Fibroblast of the aortic adventitia (primary cell): ENCODE measurements at regions not wholly inside any gene's neighbourhood (a gene's known extent, or its start where the extent isn't known, plus 50 kb on each side); places are given as distances from the start of the nearest gene placed in this dataset.

ENCODE experiments used
- DNase-seq: peaks from one replicate; pipeline ENCODE4 v3.0.0-alpha.2; 2010; ENCODE audit warnings: low read depth
- H3K4me3 ChIP-seq: 2 replicates; pipeline ENCODE4 v1.5.1; 2011; ENCODE audit warnings: low read depth, mild to moderate bottlenecking, control low read depth, low read length, moderate library complexity
- TF ChIP-seq, protein P1 (sequence below): IDR thresholded peaks from 2 replicates; pipeline ENCODE4 v1.5.1; 2011; ENCODE audit warnings: mild to moderate bottlenecking, low read length, control low read depth, inconsistent platforms; ENCODE audit not compliant: insufficient read depth

- TF ChIP-seq, protein P1, sequence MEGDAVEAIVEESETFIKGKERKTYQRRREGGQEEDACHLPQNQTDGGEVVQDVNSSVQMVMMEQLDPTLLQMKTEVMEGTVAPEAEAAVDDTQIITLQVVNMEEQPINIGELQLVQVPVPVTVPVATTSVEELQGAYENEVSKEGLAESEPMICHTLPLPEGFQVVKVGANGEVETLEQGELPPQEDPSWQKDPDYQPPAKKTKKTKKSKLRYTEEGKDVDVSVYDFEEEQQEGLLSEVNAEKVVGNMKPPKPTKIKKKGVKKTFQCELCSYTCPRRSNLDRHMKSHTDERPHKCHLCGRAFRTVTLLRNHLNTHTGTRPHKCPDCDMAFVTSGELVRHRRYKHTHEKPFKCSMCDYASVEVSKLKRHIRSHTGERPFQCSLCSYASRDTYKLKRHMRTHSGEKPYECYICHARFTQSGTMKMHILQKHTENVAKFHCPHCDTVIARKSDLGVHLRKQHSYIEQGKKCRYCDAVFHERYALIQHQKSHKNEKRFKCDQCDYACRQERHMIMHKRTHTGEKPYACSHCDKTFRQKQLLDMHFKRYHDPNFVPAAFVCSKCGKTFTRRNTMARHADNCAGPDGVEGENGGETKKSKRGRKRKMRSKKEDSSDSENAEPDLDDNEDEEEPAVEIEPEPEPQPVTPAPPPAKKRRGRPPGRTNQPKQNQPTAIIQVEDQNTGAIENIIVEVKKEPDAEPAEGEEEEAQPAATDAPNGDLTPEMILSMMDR: no peak
- DNase-seq: no peak
- H3K4me3 ChIP-seq: no peak overlapping the region
Measured at GRCh38 chr5:105462377-105462776, 1899.8 kb upstream of the NUDT12 start.

DNA sequence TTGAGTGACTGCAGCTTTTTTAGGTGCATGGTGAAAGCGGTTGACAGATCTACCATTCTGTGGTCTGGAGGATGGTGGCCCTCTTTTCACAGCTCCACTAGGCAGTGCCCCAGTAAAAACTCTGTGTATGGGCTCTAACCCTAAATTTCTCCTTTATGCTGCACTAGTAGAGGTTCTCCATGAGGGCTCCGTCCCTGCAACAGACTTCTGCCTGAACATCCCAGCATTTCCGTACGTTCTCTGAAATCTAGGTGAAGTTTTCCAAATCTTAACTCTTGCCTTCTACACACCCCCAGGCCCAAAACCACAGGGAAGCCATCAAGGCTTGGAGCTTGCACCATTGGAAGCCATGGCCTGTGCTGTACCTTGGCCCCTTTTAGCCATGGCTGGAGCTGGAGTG is 1898.1 kb upstream of the NUDT12 start:
- TF ChIP-seq, protein P1: no peak
- DNase-seq: no peak
- H3K4me3 ChIP-seq: no peak overlapping the region

DNA sequence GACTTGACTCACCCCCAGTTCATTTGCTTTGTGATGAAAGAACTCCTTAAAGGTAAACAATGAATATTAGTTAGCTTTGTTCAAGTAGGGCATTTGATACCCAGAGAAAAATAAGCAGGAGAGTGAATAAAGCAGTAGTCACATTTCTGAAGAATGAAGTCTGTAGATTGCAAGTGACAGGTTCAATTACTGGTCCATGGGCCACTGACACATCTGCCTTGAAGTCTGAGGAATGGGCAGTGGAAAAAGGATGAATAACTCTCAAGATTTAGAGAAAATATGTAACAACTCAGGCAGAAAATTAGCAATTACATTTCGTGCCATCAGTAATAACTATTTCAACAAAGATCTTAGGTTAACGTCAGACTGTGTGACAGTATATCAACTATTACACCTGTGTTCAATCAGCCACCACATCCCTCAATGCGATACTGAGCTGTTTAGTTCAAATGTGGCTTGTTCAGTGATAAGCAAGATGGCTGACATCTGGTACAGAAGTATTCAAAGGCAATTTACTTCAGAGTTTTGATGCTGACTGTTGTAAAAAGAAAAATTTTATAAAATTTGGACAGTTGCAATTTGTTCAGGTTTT is 1890.7 kb upstream of the NUDT12 start:
- TF ChIP-seq, protein P1: no peak
- no peak for DNase-seq

DNA sequence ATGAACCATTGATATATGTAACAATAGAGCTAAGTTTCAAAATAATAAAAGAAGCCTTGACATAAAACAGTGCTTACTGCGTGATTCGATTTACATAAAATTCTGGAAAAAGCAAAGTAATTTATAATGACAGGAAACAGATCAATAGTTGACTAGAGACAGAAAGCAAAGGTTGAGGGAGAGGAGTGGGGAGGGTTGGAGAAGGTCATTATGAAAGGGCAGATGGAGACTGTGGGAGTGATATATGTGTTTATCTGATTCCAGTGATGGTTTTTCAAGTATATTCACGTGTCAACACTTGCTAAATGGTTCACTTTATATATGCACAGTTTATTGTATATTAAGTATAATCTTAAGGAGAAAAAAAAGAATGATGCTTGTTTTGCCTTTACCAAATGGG is 1885.7 kb upstream of the NUDT12 start:
- no peak overlapping the region for H3K4me3 ChIP-seq
- no peak for DNase-seq
- TF ChIP-seq, protein P1: no peak

More for the DNA sequence above, 1890.7 kb upstream of the NUDT12 start:
- H3K4me3 ChIP-seq: no peak overlapping the region

DNA sequence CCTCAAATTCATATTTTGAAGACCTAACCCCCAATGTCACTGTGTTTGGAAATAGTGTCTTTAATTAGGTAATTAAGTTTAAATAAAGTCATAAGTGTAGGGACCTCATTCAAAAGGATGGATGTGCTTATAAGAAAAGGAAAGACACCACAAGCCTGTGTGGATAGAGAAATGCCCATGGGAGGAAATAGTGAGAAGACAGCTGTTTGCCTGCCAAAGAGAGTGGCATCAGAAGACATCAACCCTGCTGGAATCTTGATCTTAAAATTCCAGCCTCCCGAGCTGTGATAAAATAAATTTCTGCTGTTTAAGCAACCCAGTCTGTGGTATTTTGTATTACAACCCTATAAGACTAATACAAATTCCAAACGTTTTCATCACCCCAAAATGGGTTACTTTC is 1867.9 kb upstream of the NUDT12 start:
- DNase-seq: no peak
- TF ChIP-seq, protein P1: no peak
- no peak overlapping the region for H3K4me3 ChIP-seq

DNA sequence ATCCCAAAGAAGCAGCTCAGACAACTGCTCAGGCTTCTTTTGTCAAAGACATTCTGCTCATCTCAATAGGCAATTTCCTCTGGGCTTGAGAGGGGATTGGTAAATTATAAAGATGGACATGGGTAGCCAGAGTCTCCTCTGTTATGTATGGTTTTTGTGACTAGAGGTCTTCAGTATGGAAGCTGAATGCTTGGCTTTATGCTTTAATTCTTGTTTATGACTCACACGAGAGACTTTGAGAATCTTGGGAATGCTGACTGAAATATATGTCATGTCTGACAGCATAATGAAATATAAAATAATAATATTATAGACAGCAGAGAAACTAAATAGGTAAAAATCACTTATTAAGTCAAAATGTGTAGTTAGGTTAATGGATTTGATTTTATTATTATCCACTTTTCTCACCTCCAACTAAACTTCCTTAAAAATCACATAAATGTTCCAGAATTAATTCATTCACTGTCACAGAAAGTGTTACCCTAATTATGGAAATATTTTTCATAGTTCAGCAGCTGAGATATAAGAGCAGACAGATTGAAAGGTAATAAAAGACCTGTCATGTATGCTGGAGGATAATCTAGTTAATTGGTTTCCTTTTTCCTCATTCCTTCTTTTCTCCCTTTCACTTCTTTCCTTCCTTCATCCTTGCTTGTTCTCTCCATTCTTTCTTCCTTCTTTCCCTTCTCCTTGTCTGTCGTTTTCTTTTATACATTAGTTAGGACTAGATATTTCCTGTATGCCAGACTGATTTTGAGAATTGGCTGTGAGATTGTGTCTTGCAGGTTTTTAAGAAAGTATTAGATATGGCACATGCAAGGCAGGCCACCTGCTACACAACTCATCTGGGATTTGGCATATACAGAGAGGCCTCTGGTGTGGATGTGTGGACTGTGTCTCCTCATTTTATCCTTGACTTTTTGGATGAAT is 1866.1 kb upstream of the NUDT12 start:
- no peak for DNase-seq
- TF ChIP-seq, protein P1: no peak
- H3K4me3 ChIP-seq: no peak overlapping the region
